Gastroesophageal sphincter (tissue), 3 donors: ENCODE measurements at regions not wholly inside any gene's neighbourhood (a gene's known extent, or its start where the extent isn't known, plus 50 kb on each side); places are given as distances from the start of the nearest gene placed in this dataset.

Experiments
- CTCF ChIP-seq, 4 experiments: fragments of 200-600 bp in 2 of 4; fragments of 450-650 bp in 2 of 4; sonication (generic) in 1 of 4; IDR thresholded peaks; one replicate each; pipeline ENCODE4 v1.5.1; 2017 to 2019; ENCODE audit warnings: antibody characterized with exemption in 4 of 4, mild to moderate bottlenecking in 2 of 4, moderate library complexity in 2 of 4
- EP300 ChIP-seq: sonication (generic); formaldehyde crosslinking; IDR thresholded peaks from one replicate; pipeline ENCODE4 v1.6.1; 2017; ENCODE audit warnings: antibody characterized with exemption, mild to moderate bottlenecking
- POLR2A ChIP-seq, 2 donors: fragments of 450-650 bp; IDR thresholded peaks; one replicate each; pipeline ENCODE4 v1.6.1; 2017; ENCODE audit warnings: antibody characterized with exemption in 2 of 2, mild to moderate bottlenecking in 2 of 2, moderate library complexity in 1 of 2
- POLR2AphosphoS5 ChIP-seq: sonication (generic); formaldehyde crosslinking; IDR thresholded peaks from one replicate; pipeline ENCODE4 v1.6.1; 2017; ENCODE audit warnings: antibody characterized with exemption

GRCh38 chr3:94758751-94759150 lies 695.9 kb downstream of the NSUN3 start:
- TF ChIP-seq POLR2A (IDR thresholded peaks at IDR 0.05) (no peak), CTCF (IDR thresholded peaks at IDR 0.05) (no peak), POLR2AphosphoS5 (no peak), EP300 (no peak)
